Smooth muscle cell (in vitro differentiated cells): ENCODE measurements at regions not wholly inside any gene's neighbourhood (a gene's known extent, or its start where the extent isn't known, plus 50 kb on each side); places are given as distances from the start of the nearest gene placed in this dataset.

ENCODE experiments used
- DNase-seq: peaks from one replicate; lab custom pipeline; 2025; ENCODE audit not compliant: unreplicated experiment; lab: John Stamatoyannopoulos, UW
- H2AFZ ChIP-seq: fragments of 200-600 bp; sonication (generic); 2 replicates; pipeline ENCODE4 v1.6.0; 2016; ENCODE audit warnings: antibody characterized with exemption, low read depth, mild to moderate bottlenecking
- H3F3A ChIP-seq: fragments of 200-600 bp; sonication (generic); 2 replicates; pipeline ENCODE4 v1.6.0; 2017; ENCODE audit warnings: antibody characterized with exemption, low read depth
- H3K27ac ChIP-seq: fragments of 200-600 bp; sonication (generic); 2 replicates; pipeline ENCODE4 v1.5.1; 2016; ENCODE audit warnings: low read depth, mild to moderate bottlenecking
- H3K27me3 ChIP-seq: fragments of 200-600 bp; sonication (generic); 2 replicates; pipeline ENCODE4 v1.6.1; 2016; ENCODE audit warnings: low read depth, mild to moderate bottlenecking
- H3K36me3 ChIP-seq: fragments of 200-600 bp; sonication (generic); 2 replicates; pipeline ENCODE4 v1.5.1; 2016; ENCODE audit warnings: low read depth
- H3K4me1 ChIP-seq: fragments of 200-600 bp; sonication (generic); 2 replicates; pipeline ENCODE4 v1.5.1; 2016; ENCODE audit warnings: low read depth
- H3K4me2 ChIP-seq: fragments of 200-600 bp; sonication (generic); 2 replicates; pipeline ENCODE4 v1.6.0; 2016; ENCODE audit warnings: mild to moderate bottlenecking
- H3K4me3 ChIP-seq: fragments of 200-600 bp; sonication (generic); 2 replicates; pipeline ENCODE4 v1.5.1; 2016; ENCODE audit warnings: mild to moderate bottlenecking
- H3K79me2 ChIP-seq: fragments of 200-600 bp; sonication (generic); 2 replicates; pipeline ENCODE4 v1.6.0; 2016; ENCODE audit warnings: low read depth, mild to moderate bottlenecking
- H3K9ac ChIP-seq: fragments of 200-600 bp; sonication (generic); 2 replicates; pipeline ENCODE4 v1.6.0; 2016; ENCODE audit warnings: low read depth
- H3K9me3 ChIP-seq: fragments of 200-600 bp; sonication (generic); replicated peaks from 2 replicates; pipeline ENCODE4 v1.5.1; 2016; ENCODE audit warnings: low read depth
- H4K20me1 ChIP-seq: fragments of 200-600 bp; sonication (generic); 2 replicates; pipeline ENCODE4 v1.6.0; 2016; ENCODE audit warnings: low read depth
- WGBS: methylation state at CpG from one replicate; pipeline ENCODE4 v1.1.7; 2016; ENCODE audit warnings: low lambda C conversion rate; 5-methylcytosine and 5-hydroxymethylcytosine counted together
- TF ChIP-seq, protein P1 (sequence below): fragments of 200-600 bp; sonication (generic); IDR thresholded peaks from 2 replicates; pipeline ENCODE4 v1.5.1; 2017; ENCODE audit warnings: borderline replicate concordance, mild to moderate bottlenecking, antibody characterized with exemption; ENCODE audit not compliant: insufficient read depth, poor library complexity, severe bottlenecking

DNA sequence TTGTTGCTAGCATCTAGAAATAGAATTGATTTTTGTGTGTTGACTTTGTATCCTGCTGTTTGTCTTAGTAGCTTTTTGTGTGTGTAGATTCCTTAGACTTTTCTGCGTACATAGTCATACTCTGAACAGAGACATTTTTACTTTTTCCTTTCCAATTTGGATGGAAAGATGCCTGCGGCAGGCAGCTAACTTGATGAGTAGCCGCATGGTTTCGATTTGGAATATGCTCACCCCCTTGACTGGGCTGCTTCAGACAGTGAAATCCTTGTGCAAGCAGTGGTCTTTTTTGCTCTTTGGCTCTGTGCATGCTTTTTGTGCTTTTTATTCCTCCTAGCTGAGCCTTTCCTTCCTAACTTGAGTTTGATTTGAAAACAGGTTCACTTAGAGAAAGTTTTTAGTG is 71.8 kb downstream of the HHEX start:
- no peaks in the 10 kb centered on the region for H3K36me3 ChIP-seq
- H3K27ac ChIP-seq = no peak overlapping the region
- H3F3A ChIP-seq = no peaks in the 10 kb centered on the region
- peaks cover 10% of the 10 kb centered on the region for H3K4me1 ChIP-seq
- no peaks in the 10 kb centered on the region for H3K27me3 ChIP-seq
- H3K4me3 ChIP-seq = no peak overlapping the region
- no peaks in the 10 kb centered on the region for H3K79me2 ChIP-seq
- TF ChIP-seq, protein P1, sequence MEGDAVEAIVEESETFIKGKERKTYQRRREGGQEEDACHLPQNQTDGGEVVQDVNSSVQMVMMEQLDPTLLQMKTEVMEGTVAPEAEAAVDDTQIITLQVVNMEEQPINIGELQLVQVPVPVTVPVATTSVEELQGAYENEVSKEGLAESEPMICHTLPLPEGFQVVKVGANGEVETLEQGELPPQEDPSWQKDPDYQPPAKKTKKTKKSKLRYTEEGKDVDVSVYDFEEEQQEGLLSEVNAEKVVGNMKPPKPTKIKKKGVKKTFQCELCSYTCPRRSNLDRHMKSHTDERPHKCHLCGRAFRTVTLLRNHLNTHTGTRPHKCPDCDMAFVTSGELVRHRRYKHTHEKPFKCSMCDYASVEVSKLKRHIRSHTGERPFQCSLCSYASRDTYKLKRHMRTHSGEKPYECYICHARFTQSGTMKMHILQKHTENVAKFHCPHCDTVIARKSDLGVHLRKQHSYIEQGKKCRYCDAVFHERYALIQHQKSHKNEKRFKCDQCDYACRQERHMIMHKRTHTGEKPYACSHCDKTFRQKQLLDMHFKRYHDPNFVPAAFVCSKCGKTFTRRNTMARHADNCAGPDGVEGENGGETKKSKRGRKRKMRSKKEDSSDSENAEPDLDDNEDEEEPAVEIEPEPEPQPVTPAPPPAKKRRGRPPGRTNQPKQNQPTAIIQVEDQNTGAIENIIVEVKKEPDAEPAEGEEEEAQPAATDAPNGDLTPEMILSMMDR = no peak
- 100% methylated on average over 4 of the region's 4 CpGs for WGBS
- H3K4me2 ChIP-seq = no peak overlapping the region
- no peak overlapping the region for H2AFZ ChIP-seq
- H3K9ac ChIP-seq = no peak overlapping the region
- no peaks in the 10 kb centered on the region for H3K9me3 ChIP-seq
- no peaks in the 10 kb centered on the region for H4K20me1 ChIP-seq
- DNase-seq = no peak

DNA sequence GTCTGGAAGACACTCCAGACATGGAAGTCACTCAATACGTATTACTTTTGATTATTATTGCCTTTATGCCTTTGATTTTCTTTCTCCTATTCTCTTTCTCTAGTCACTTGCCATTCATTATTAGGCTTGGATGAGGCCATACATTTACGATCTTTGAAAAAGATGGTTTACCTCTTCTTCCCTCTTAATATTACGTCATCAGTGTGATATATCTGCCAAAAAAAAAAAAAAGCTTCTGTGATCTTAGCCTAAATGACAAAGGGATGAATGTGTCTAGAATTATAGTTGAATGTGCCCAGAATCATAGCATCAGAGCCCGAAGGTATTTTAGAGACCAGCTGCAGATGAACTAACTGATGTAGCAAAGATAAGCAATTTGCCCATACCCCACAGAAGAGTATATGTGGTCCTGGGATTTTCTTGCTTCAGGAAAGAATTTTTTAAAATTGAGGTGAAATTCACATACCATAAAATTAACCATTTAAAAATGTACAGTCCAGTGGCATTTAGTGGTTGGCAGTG is 73.9 kb downstream of the HHEX start:
- H3K4me2 ChIP-seq = no peak overlapping the region
- TF ChIP-seq, protein P1 = no peak
- peaks cover 3% of the 10 kb centered on the region for H3K4me1 ChIP-seq
- H3K9me3 ChIP-seq = no peaks in the 10 kb centered on the region
- H2AFZ ChIP-seq = no peak overlapping the region
- H3K27ac ChIP-seq = no peak overlapping the region
- no peaks in the 10 kb centered on the region for H3K27me3 ChIP-seq
- H3K79me2 ChIP-seq = no peaks in the 10 kb centered on the region
- no peaks in the 10 kb centered on the region for H4K20me1 ChIP-seq
- H3K9ac ChIP-seq = no peak overlapping the region
- H3K36me3 ChIP-seq = no peaks in the 10 kb centered on the region
- no peak for DNase-seq
- no peaks in the 10 kb centered on the region for H3F3A ChIP-seq
- 93% methylated on average over 4 of the region's 4 CpGs for WGBS
- H3K4me3 ChIP-seq = no peak overlapping the region

DNA sequence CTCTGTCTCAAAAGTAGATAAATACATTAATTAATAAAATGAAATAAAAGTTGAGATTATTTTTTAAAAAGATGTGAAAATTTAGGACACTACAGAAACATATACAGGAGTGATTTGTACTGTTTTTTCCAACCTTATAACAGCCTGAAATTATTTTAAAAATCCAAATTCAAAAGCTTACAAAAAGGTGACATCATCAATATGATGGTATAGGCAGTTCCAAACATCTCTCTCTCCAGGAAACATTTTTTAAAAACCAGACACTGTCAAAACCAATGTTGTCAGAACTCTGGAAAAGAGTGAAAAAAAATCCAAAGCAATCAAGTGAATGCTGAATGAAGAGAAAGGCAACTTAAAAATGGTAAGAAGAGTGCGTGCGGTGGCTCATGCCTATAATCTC is 76.7 kb downstream of the HHEX start:
- Histone ChIP-seq H4K20me1 (no peaks in the 10 kb centered on the region), H3K4me3 (no peak overlapping the region), H3K36me3 (no peaks in the 10 kb centered on the region), H3K27me3 (no peaks in the 10 kb centered on the region), H3K4me2 (no peak overlapping the region), H3K79me2 (no peaks in the 10 kb centered on the region), H3K27ac (no peak overlapping the region), H3K4me1 (no peaks in the 10 kb centered on the region), H3K9ac (no peak overlapping the region), H2AFZ (no peak overlapping the region), H3F3A (no peaks in the 10 kb centered on the region), H3K9me3 (no peaks in the 10 kb centered on the region)
- TF ChIP-seq, protein P1 = no peak
- 100% methylated on average over 2 of the region's 2 CpGs for WGBS
- DNase-seq = no peak

DNA sequence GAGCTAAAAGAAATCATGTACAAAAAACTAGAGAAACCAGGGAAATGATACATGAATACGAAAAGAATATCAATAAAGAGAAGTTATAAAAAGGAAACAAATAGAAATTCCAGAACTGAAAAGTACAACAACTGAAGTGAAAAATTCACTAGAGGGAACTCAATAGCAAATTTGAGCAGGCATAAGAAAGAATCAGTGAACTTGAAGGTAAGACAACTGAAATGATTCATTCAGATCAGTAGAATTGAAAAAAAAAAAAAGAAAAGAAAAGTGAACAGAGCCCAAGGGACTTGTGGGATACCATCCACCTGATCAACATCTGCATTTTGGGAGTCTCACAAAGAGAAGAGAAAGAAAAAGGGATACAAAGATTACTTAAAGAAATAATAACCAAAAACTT is 78.3 kb downstream of the HHEX start:
- Histone ChIP-seq H3K4me3 (no peak overlapping the region), H3K9me3 (no peaks in the 10 kb centered on the region), H3K27ac (no peak overlapping the region)

More for the DNA sequence above, 78.3 kb downstream of the HHEX start:
- TF ChIP-seq, protein P1 = no peak
- Histone ChIP-seq H2AFZ (no peak overlapping the region), H3F3A (no peaks in the 10 kb centered on the region), H3K4me1 (no peaks in the 10 kb centered on the region), H3K4me2 (no peak overlapping the region), H3K27me3 (peaks cover 2% of the 10 kb centered on the region), H3K79me2 (no peaks in the 10 kb centered on the region), H3K9ac (no peak overlapping the region), H3K36me3 (no peaks in the 10 kb centered on the region), H4K20me1 (no peaks in the 10 kb centered on the region)
- no peak for DNase-seq
- 85% methylated on average over 1 of the region's 1 CpG for WGBS
